Mucosa of descending colon (tissue), 3 donors: ENCODE measurements at regions not wholly inside any gene's neighbourhood (a gene's known extent, or its start where the extent isn't known, plus 50 kb on each side); places are given as distances from the start of the nearest gene placed in this dataset.
A peak's percentile ranks its signal among the peaks of the same experiment; 100 is the strongest.

ENCODE experiments used
- ATAC-seq: fragments of 200-7000 bp; cut with Tn5 transposase; one replicate; pipeline ENCODE4 v1.9.1; 2020; ENCODE audit warnings: mild to moderate bottlenecking, moderate library complexity
- DNase-seq, 3 donors: peaks; one replicate each; pipeline ENCODE4 v3.0.0-alpha.2; 2020
- H3K36me3 ChIP-seq: fragments of 200-600 bp; one replicate; pipeline ENCODE4 v1.8.0; 2021; ENCODE audit warnings: low read depth, mild to moderate bottlenecking
- H3K4me1 ChIP-seq: fragments of 200-600 bp; one replicate; pipeline ENCODE4 v1.8.0; 2021; ENCODE audit warnings: low read depth, mild to moderate bottlenecking
- H3K4me3 ChIP-seq: fragments of 200-600 bp; one replicate; pipeline ENCODE4 v1.8.0; 2021; ENCODE audit warnings: mild to moderate bottlenecking
- H3K9me3 ChIP-seq: fragments of 200-600 bp; one replicate; pipeline ENCODE4 v1.8.0; 2021; ENCODE audit warnings: mild to moderate bottlenecking
- CTCF ChIP-seq: fragments of 200-600 bp; IDR thresholded peaks from one replicate; pipeline ENCODE4 v1.8.0; 2022; ENCODE audit warnings: antibody characterized with exemption, mild to moderate bottlenecking
- intact Hi-C, 2 donors: fragments of 100-400 bp; cut with DNase I in 1 of 2; cut with micrococcal nuclease in 1 of 2; formaldehyde crosslinking; loops; one replicate each; pipeline versions ENCODE4 v1.11.0 to v1.11.1; 2022; cut with DNase I, micrococcal nuclease
- donor health status: DM: no; HTN: no; CAD: no; lungs with moderate emphysema.
- donor health status: DM: no; HTN: no; CAD: no.
- donor health status: DM: no; HTN: yes; CAD: no.

- no peaks in the 10 kb centered on the region for H3K9me3 ChIP-seq
- intact Hi-C loops: no loop called here
- TF ChIP-seq CTCF: no peak
- peaks cover 14% of the 10 kb centered on the region for H3K4me1 ChIP-seq
- ATAC-seq (no peak), DNase-seq (no peak)
- no peaks in the 10 kb centered on the region for H3K36me3 ChIP-seq
- H3K4me3 ChIP-seq: no peak overlapping the region
Measured at GRCh38 chr1:212218911-212219310, 66.3 kb upstream of the PPP2R5A start.

- no peaks in the 10 kb centered on the region for H3K9me3 ChIP-seq
- ATAC-seq: no peak
- H3K4me1 ChIP-seq: peaks cover 14% of the 10 kb centered on the region
- no peak for TF ChIP-seq CTCF
- intact Hi-C loops: no loop called here
- DNase-seq: no peak
- H3K36me3 ChIP-seq: no peaks in the 10 kb centered on the region
- H3K4me3 ChIP-seq: no peak overlapping the region
Measured at GRCh38 chr1:212219679-212220463, 65.3 kb upstream of the PPP2R5A start.

- Histone ChIP-seq H3K4me1 (peaks cover 6% of the 10 kb centered on the region), H3K9me3 (no peaks in the 10 kb centered on the region), H3K4me3 (no peak overlapping the region), H3K36me3 (no peaks in the 10 kb centered on the region)
- DNase-seq (no peak), ATAC-seq (no peak)
- TF ChIP-seq CTCF: no peak
- intact Hi-C loops: no loop called here
Measured at GRCh38 chr1:212221801-212222200, 63.4 kb upstream of the PPP2R5A start.

GRCh38 chr1:212224102-212224501 lies 61.1 kb upstream of the PPP2R5A start:
- H3K4me3 ChIP-seq: no peak overlapping the region
- H3K36me3 ChIP-seq: no peaks in the 10 kb centered on the region
- TF ChIP-seq CTCF: no peak
- no peaks in the 10 kb centered on the region for H3K4me1 ChIP-seq
- ATAC-seq: no peak
- DNase-seq: no peak
- no peaks in the 10 kb centered on the region for H3K9me3 ChIP-seq
- intact Hi-C loops: no loop called here

GRCh38 chr1:212225416-212225815 lies 59.8 kb upstream of the PPP2R5A start:
- H3K4me1 ChIP-seq: no peaks in the 10 kb centered on the region
- ATAC-seq: peak; percentile 43

More at GRCh38 chr1:212225416-212225815, 59.8 kb upstream of the PPP2R5A start:
- Histone ChIP-seq H3K9me3 (no peaks in the 10 kb centered on the region), H3K4me3 (no peak overlapping the region), H3K36me3 (no peaks in the 10 kb centered on the region)
- TF ChIP-seq CTCF: no peak
- no peak for DNase-seq
- intact Hi-C loops: no loop called here
